GM21360 (cell line): ENCODE measurements at regions not wholly inside any gene's neighbourhood (a gene's known extent, or its start where the extent isn't known, plus 50 kb on each side); places are given as distances from the start of the nearest gene placed in this dataset.
"Not testable (repeated sequence)": the region's sequence is repeated elsewhere in the genome, so short reads cannot be mapped to it uniquely, and the experiment has no call there.

Source experiments
- ATAC-seq: cut with Tn5 transposase; IDR thresholded peaks from one replicate; pipeline ENCODE4 v1.9.1; 2021; ENCODE audit warnings: mild to moderate bottlenecking, moderate library complexity; ENCODE audit not compliant: unreplicated experiment

DNA sequence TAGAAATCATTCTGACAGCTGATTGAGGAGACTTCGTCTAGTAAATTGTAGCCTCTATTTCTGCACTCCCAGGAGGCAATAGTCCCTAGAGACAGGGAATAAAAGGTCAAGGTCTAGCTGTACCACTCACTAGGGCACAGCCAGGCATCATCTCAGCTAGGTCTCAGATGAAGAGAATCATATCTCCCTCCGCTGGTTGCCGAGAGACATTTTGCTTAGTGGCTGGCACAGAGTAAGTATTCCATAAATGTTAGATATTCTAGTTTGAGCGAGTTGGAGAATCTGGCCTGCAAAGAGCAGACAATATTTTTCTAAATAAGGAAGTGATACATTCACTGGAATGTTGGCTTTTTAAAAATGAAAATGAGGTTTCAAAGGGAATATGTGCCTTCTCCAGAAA lies 180.4 kb upstream of the ACTBL2 start:
- ATAC-seq: no peak

GRCh38 chr5:57659886-57660285 lies 177.3 kb upstream of the ACTBL2 start:
- ATAC-seq: no peak

DNA sequence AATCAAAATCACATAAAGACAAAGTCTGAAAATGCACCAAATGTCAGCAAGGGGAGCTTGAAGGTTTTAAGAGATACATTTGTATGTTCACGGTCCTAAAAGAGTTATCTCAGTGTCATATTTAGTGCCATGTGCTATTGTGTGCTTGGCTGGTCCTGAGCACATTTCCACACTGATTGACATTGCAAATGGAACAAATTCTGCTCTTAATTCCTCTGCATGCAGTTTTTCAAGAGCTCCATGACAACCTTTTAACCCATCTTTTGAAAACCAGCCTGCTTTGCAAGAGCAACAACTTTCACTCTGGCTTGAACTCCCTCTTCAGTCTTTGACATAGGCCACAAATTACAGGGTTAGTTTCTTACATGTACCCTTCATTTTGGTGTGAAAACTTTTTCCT lies 175.4 kb upstream of the ACTBL2 start:
- no peak for ATAC-seq

DNA sequence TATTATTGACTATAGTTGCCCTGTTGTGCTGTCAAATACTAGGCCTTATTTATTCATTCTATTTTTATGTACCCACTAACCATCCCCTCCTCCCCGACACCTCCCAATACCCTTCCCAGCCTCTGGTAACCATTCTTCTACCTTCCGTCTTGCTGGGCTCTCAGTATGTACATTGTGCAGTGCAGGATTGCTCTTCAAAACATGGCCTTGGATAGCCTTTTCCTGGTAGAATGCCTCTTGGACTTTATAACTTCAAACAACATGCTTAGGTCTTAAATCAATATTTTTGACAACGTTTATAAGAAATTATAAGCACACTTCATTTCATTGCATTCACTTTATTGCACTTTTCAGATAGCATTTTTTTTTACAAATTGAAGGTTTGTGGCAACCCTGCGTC lies 172.6 kb upstream of the ACTBL2 start:
- ATAC-seq: no peak

DNA sequence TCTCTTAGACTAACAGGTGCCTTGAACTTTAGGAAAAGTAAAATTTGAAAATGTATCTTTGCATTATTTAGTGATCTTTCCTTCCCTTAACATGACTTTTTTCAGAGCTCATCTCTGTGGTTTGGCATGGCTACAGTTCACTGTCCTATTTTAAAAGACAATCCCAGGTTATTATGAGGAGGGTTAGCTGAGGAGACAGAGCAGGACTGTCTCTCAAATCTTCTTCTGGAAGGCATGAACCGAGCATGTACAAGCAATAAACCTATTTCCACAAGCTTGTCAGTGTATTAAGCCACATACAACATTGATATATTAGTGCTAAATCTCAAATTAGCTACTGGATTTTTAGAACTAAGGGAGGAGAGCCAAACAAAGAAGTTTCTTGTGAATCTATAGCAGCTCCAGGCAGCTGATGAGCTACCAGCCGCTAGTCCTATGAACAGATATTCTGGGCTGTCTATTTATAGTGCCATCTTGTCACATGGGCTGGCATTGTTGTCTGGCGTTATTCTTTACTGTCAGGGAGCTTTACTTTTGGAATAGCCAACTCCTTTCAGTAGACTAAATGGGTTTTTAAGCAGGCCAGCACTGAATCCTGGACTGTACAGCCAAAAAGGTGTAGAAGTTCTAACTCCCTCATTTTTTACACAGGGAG lies 171.2 kb upstream of the ACTBL2 start:
- ATAC-seq: no peak

DNA sequence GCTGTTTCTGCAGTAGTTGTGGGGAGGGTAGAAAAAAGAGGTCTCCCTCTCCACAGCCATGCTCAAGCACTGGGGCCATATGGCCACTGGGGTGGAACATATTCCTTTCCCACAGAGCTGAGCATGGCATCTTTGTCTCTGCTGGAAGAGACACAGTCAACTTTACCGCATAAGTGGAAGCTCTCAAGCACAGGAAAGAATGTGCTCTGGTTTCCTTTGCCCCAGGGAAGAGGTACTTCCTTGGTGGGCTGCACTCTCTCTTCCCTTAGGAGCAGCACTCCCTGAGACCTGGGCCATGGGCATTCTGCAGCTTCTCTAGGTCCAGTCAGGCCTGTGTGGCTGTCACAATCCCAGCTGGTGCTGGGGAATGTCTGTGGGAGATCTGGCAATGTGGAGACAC lies 168.5 kb upstream of the ACTBL2 start:
- no peak for ATAC-seq

- peak; percentile 89 for ATAC-seq
Observed at GRCh38 chr5:57650360-57651069, 167.9 kb upstream of the ACTBL2 start.

- ATAC-seq: no peak
Observed at GRCh38 chr5:57642698-57643097, 160.1 kb upstream of the ACTBL2 start.

DNA sequence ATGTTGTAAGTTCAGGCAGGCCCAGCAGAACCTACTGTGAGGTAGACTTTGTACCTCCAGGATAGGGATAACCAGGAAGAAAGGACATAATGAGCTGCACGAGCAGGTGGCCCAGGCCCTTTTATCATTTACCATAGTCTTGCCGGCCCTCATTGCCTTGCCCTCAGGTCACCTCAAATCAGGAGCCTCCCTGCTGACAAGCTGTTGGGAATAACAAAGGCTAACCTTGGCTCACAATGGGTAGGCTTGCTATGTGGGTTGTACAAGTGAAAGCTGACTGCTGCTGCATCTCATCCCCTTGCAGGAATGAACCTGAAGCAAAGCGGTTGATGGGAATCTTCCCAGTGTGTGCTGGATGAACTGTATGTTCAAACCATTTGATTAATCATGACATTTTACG lies 159.5 kb upstream of the ACTBL2 start:
- no peak for ATAC-seq

DNA sequence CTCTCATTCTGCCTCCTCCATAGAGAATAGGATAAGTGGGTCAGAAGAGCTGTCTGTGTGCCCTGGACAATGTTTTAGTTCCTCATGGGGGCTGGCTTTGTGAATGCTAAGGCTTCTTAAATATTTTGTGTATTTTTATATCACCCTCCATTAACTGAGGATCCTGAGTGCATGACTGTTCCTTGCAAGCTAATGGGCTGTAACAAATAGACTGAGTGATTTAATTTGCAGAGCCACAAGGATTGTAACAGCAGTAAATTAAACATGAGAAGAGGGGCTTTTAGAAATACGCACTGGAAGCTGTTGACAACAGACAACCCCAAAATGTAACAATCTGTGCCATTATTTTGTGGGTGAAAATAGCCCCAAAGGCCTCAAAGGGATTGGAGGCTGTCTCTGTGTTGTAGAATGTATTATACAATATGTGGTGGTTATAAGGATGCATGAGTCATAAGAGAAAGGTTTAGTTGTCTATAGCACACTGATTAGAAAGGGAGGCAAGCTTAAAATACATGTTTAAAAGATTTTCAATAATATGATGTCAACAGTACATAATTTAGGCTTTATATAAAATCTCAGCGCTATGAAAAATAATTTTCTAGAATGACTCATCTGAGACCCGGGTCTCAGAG lies 152.7 kb upstream of the ACTBL2 start:
- ATAC-seq: no peak

DNA sequence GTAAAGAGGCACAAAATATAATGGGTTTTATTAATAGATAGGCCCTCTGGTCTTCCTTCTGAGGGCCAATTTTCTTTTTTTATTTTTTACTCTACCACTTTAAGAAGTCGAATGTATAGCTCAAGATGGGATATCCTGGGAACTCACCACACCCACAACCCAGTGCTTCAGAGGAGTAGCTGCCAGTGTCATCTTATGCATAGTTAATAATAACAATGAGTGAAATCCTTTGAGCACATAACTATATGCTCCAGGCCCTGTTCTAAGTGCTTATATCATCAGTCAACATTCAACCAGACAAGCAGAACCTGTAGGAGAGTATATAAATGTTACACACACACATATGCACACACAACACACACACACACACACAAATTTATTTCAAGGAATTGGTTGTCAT lies 150.3 kb upstream of the ACTBL2 start:
- no peak for ATAC-seq

DNA sequence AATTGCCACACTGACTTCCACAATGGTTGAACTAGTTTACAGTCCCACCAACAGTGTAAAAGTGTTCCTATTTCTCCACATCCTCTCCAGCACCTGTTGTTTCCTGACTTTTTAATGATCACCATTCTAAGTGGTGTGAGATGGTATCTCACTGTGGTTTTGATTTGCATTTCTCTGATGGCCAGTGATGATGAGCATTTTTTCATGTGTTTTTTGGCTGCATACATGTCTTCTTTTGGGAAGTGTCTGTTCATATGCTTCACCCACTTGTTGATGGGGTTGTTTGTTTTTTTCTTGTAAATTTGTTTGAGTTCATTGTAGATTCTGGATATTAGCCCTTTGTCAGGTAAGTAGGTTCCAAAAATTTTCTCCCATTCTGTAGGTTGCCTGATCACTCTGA lies 148.5 kb upstream of the ACTBL2 start:
- ATAC-seq: not testable (repeated sequence)

DNA sequence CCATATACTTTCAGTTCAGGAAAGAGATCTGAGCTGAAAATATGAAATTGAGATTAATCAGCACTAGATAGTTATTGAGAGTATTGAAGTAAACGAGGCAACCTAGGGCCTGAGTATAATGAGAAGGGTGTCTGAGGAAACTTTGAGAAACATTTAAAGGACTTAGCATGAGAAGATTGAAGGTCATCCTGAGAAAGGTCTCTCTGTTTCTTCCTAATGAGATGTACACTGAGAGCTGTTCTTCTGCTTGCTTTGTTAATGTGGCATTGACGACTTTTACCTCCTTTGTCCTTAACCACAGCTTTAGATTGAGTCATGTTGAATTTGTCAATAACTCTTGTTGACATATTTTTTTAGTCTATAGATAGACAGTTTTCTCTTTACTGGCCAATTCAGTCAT lies 145.1 kb upstream of the ACTBL2 start:
- no peak for ATAC-seq

DNA sequence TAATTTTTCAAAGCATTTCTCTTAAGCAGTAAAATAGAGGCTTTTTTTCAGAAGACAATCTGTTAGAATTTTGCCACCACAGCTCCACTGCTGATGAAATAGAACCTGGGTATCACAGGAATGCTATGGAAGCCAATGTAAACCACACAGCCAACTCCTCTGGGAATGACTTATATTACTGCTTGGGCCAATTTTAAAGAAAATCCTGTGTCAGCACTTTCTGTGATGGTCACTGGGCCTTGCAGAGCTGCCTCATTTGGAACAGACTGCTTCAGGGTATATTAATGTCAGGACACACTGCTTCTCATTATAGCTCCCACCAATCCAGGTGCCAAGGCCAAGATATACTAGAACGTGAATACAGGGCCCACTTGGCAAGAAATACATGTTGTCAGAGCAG lies 144.1 kb upstream of the ACTBL2 start:
- no peak for ATAC-seq

DNA sequence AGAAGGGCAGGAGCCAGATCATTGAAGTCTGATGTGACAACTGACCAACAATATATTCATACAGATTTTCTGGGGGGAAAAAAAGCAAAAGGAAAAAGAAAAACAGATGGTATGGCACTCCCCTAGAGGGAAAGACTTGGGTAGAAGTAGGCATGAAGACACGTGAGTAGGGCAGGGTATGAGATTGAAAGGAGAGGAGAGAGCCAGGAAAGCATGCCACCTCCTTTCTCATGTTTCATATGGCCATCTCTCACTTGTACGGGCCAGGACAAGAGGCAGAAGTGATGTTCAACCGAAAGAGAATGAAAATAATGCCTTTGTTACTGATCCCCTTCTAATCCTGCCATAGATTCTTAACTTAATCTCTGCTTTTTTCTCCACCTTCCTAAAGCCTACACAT lies 139.0 kb upstream of the ACTBL2 start:
- ATAC-seq: no peak

- ATAC-seq: no peak
Observed at GRCh38 chr5:57618767-57619381, 136.3 kb upstream of the ACTBL2 start.

GRCh38 chr5:57613741-57614140 lies 131.1 kb upstream of the ACTBL2 start:
- ATAC-seq: no peak

DNA sequence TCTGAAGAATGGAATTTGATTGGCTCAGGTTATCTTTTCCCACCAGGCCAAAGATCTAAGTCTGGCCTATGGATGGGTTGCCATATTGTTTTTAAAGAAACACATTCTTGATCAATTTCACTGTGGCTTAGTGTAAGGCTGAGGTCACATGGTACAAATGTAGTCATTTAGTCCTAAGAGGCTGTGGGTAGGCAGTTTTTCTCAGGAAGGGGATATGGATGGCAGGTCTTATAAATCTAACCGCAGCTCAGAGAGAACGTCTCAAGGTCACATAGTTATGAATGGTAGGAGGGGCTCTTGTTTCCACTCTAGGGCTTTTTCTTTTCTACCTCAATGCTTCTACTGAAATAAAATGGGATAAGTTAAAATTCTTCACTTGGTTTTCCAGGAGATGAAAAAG lies 128.6 kb upstream of the ACTBL2 start:
- ATAC-seq: no peak

DNA sequence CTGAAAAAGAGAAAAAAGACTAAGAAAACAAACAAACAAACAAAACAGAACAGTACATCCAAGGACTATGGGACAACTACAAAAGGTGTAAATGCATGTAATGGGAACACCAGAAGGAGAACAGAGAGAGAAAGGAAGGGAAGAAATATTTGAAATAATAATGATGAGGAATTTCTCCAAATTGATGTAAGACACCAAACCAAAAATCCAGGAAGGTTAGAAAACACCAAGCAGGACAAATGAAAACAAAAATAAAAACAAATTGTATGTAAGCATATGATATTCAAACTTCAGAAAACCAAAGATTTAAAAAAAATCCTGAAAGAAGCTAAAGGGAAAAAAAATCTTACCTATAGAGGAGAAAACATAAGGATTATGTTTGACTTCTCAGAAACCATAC lies 125.9 kb upstream of the ACTBL2 start:
- ATAC-seq: no peak

DNA sequence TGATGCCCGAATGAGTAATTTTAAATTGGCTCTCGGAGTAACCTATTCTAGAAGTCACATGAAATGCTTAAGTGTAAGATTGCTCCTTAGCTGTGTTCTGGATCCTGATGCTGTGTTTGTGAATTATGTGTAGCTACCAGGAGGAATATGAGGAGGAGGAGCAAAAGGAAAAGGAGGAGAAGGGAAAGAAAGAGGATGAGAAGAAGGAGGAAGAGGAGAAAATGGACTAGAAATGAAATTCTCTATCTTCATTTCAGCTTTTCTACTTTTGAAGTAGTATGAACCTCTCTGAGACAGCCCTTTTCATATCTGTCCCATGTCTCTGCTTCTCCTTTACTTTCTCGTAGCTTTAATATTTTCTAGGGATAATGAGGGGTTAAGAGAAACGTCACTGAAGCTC lies 119.4 kb upstream of the ACTBL2 start:
- no peak for ATAC-seq

DNA sequence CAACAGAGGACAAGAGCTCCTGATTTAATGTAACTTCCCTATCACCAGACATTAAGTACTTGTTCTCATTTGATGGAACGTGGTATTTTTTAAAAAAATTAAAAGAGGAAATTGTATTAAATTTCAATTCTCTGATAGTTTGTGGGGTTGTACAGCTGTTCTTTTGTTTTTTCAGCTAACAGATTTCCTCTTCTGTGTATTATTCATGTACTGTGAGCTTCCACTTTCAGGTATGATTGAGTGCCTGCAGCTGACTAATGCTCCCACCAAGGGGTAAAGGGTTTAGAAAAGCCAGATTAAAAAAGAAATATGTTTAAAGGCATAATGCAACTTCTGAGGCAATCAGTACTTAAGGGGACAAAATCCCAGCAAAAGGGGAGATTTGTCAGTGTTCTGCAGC lies 117.7 kb upstream of the ACTBL2 start:
- ATAC-seq: no peak

DNA sequence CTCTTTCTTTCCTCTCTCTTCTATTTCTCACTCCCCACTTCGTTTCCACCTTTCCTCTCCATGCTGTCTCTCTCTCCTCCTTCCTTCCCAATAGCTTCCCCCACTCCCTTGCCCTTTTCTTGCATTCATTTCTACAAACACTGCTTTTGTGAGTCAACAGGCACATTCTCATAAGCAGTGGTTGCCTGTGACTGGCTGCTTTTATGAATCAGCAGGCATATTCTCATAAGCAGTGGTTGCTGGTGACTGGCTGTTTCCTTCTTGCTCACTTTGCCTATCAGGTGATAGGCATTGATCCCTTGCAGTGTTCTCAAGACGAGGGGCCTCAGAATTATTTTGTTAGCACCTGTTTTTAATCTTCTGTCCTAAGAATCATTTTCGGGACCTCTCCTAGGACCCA lies 116.1 kb upstream of the ACTBL2 start:
- ATAC-seq: no peak
